Amniotic epithelial cell (primary cell): ENCODE measurements at regions not wholly inside any gene's neighbourhood (a gene's known extent, or its start where the extent isn't known, plus 50 kb on each side); places are given as distances from the start of the nearest gene placed in this dataset.

ENCODE experiments used
- DNase-seq: peaks from one replicate; pipeline ENCODE4 v3.0.0-alpha.2; 2010; ENCODE audit warnings: low read depth

- no peak for DNase-seq
Observed at GRCh38 chr5:165559645-165560044, 2054.2 kb downstream of the MAT2B start.

- no peak for DNase-seq
Observed at GRCh38 chr5:165560648-165561047, 2055.2 kb downstream of the MAT2B start.

GRCh38 chr5:165565911-165566310 lies 2060.5 kb downstream of the MAT2B start:
- DNase-seq: no peak

DNA sequence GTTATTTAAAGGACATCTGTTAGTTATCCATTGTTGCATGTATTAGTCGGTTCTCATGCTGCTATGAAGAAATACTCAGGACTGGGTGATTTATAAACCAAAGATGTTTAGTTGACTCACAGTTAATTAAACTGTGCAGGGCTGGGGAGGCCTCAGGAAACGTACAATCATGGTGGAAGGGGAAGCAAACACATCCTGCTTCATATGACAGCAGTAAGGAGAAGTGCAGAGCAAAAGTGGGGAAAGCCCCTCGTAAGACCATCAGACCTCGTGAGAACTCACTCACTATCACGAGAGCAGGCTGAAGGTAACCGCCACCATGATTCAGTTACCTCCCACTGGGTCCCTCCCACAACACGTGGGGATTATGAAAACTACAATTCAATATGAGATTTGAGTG lies 2064.1 kb downstream of the MAT2B start:
- DNase-seq: peak; percentile 27

DNA sequence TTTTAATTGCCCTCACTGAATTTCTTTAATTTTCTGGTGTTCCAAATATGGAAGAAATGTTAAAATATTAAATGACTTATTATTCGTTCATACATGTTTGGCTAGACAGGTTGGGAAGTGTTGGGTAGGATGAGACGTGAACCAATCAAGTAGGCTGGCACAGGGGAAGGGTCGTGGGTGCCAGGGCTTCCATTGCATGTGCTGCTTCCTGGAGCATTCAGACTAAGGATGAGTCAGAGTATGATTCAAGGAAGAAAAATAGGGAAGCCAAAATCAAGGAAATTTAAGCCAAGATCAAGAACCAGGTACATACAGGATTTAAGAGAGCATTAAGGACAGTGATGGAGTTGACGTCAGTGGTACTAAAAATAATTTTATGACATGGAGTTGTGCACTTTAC lies 2068.0 kb downstream of the MAT2B start:
- DNase-seq: no peak

GRCh38 chr5:165574100-165574499 lies 2068.7 kb downstream of the MAT2B start:
- DNase-seq: no peak

DNA sequence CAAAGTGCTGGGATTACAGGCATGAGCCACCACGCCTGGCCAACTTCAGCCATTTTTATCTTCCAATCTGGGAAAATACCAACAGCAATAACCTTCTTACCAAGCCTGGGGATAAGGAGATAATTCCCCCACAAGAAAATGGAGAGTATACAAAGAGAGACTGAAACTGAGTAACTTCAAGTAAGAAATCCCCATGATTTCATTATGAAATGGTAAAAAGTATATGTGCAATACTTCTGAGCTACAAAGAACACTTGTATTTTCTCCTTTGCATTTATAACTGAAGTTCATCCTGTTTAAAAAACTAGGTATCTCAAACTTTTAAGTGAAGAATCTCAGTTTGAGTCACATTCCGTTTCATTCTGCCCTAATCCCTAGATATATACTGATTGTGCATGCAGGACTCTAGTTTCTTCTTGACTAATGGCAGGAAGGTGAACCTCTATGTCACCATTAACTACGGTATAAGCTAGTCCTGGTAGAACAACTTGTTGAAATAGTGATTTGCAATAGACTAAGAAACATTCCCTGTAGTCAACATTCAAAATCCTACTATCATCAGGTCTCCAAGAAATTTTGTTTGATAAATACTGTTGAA lies 2071.4 kb downstream of the MAT2B start:
- DNase-seq: no peak

DNA sequence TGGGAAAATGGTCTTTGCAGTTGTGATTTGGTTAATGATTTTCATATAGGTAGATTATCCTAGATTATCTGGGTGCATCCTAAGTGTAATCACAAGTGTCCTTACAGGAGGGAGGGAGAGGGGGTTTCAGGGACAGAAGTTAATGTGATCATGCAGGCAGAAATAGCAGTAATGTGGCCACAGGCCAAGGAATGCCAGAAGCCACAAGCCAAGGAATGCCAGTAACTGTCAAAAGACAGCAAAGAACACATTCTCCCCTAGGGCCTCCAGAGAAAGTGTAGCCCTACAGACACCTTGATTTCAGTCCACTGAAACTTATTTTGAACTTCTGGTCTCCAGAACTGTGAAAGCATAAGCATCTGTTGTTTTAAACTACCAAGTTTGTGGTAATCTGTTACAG lies 2074.5 kb downstream of the MAT2B start:
- peak; percentile 64 for DNase-seq

DNA sequence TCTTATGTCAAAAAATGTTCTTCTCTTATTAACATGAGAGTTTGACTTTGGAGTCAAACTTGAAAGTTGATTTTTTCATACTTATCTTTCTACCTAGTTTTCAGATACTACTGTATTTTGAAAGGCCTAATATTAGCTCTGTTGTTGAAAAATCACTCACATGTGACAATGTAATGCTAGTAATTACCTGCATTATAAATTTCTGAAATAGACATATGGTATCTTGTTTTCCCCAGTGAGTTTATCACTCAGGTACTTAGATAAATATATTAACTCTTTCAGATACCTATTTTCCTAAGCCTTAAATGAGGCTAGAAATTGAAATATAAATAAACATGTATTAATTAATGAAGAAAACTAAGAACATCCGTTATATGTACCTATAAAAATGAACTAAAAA lies 2089.3 kb downstream of the MAT2B start:
- no peak for DNase-seq

DNA sequence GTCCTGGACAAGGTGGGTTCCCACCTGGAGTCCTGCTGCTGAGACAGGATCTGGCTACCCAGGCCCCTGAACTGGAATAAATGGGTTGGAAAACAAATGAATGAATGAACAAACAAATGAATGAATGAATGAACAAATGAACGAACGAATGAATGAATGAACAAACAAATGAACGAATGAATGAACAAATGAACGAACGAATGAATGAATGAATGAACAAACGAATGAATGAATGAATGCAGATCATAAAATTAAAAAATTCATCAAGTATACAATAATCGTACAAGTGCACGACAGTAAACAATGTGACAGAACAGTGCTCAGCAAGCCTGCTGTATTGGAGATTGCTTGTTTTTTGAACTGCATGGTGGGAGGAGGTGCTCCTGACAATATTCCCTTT lies 2097.1 kb downstream of the MAT2B start:
- no peak for DNase-seq

- DNase-seq: no peak
Observed at GRCh38 chr5:165607026-165607425, 2101.6 kb downstream of the MAT2B start.

GRCh38 chr5:165609871-165610270 lies 2104.5 kb downstream of the MAT2B start:
- DNase-seq: no peak

- peak; percentile 72 for DNase-seq
Observed at GRCh38 chr5:165616490-165617405, 2111.3 kb downstream of the MAT2B start.

- no peak for DNase-seq
Observed at GRCh38 chr5:165617491-165617890, 2112.1 kb downstream of the MAT2B start.

- peak; percentile 99 for DNase-seq
Observed at GRCh38 chr5:165620394-165620793, 2115.0 kb downstream of the MAT2B start.

DNA sequence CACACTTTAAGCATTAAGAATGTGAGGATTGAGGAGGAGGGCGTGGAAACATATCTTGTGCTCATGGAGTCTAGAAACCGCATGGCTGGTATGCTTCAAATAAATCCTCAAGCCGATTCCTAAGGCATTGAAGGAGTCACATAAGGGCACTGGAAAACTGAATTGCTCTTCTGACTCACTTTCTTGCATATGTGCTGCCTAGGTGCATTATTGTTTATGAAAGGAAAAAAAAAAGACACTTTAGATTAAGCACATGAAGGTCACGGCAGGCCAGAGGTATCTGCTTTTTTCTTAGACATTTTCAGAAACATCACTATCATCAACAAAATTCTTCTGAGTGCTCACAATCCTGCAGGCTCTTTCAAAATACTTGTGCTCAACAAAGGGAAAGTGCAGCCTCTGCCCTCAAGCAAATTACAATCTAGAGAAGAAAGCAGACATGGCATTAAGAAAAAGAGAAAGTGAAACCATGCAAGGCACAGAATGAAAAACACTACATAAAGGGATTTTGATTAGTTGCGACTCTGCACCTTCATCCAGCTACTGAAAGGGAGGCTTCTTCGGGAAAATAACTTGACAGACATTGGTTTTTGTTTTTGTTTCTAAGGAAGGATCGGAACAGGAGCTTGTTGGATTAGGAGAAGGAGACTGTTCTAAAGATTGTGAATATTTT lies 2117.6 kb downstream of the MAT2B start:
- peak; percentile 90 for DNase-seq

DNA sequence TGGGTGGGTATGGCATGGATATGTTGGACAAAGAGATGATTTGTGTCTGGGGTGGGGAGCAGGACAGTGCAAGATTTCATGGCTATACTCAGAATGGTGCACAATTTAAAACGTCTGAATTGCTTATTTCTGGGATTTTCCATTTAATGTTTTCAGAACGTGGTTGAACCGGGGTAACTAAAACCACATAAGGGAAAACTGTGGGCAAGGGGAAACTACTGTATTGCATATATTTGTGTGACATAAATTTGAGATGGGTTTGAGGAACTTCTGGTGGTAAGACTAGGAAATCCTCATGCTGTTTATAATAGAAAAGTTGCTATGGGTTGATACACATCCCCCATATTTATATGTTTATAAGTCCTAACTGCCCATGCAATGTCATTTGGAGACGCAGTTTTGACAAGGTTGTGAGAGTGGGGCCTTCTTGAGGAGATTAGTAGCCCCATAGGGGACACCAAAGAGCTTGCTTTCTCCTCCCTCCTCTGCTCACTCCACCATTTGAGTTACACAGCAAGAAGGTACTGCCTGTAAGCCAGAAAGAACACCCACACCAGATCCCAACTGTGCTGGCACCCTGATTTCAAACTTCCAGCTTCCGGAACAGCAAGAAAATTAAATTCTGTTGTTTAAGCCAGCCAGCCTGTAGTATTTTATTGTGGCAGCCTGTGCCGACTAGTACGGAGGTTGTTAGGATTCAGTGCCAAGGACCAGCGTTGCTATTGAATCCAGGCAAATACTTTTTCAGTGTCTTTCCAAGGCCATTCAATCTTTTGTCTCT lies 2118.9 kb downstream of the MAT2B start:
- DNase-seq: no peak

DNA sequence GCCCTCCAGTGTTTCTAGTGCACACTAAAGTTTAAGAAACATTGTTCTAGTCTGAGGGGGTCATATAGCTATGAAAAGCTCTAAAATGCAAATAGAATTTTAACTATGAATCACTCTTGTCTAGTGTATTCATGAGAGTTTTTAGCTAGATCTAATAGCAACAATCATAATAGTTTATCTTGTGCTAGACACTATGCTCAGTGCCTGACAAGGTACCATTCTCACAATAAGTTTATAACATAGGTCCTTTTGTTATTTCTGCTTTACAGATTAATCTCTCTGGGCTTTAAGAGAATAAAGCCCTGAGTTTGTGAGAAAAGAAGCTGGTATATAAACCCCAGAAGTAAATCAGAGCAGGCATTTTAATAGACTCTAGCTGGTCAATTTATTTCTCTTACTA lies 2120.7 kb downstream of the MAT2B start:
- DNase-seq: no peak

DNA sequence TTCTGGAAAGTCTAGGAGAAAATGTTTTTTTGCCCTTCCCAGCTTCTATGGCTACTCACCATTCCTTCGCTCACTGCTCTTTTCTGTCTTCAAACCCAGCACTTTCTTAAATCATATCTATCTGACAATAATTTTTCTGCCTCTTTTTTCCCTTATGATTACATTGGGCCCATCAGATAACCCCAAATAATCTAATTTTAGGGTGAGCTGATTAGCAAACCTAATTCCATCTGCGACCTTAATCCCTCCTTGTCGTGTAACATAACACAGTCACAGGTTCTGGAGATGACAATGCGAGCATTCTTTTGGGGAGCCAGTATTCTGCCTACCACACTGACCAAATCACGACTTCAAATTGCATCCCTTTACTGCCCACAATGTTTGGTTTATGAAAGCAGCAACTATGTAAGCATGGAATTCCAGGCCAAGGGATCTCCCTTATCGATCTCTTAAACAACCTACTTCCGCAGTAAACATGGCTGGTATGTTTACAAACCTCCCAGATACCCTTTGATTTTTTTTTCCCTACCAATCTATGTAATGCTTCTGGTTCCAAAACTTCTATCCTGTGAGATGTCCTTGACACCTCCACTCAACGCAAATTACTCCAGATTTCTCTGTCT lies 2122.2 kb downstream of the MAT2B start:
- no peak for DNase-seq

DNA sequence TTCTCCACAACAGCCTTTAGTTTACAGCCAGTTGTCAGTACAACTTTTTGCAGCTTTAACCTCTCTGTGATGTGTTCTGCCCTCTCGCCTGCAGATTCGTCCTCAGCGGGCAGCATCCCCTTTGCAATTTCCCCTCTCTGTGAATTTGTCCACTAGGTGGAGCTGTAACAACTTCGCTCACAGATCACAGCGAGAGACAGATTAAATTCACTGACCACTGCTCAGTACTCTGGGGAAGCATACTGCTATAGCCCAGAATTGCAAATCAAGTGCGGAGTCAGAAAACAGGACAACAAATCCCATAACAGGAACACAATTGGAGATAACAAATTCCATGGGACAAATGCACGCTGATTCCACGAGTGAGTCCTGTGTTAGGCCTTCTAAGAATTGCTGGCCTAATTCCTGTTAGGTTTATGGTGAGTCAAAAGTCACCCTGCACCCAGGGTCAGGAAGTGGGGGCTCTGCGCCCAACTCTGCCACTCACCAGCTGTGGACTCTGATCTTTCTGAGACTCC lies 2124.9 kb downstream of the MAT2B start:
- peak; percentile 91 for DNase-seq

- peak; percentile 68 for DNase-seq
Observed at GRCh38 chr5:165631235-165631634, 2125.8 kb downstream of the MAT2B start.

DNA sequence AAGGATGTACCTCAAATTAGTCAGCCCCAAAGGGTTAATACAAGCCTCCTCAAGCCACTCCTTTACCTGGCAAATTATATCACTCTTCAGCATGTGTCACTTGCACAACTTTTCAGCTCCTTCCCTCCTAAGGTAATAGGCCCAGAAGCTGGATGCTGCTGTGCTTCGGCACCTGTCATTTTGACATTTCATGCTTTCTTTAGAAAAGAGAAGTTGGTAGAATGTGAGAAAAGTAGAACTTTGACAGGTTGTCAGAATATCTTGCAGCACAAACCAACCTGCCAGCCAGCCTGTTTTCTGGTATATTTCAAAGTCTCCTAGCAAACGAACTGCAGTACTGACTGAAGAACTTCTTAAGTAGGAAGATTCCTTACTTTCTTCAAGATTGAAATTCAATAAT lies 2136.9 kb downstream of the MAT2B start:
- no peak for DNase-seq
